Fibroblast of villous mesenchyme (primary cell): ENCODE measurements at regions not wholly inside any gene's neighbourhood (a gene's known extent, or its start where the extent isn't known, plus 50 kb on each side); places are given as distances from the start of the nearest gene placed in this dataset.

Source experiments
- DNase-seq: peaks from one replicate; pipeline ENCODE4 v3.0.0-alpha.2; 2010; ENCODE audit warnings: low read depth
- H3K4me3 ChIP-seq: 2 replicates; pipeline ENCODE4 v1.5.1; 2011; ENCODE audit warnings: low read depth, mild to moderate bottlenecking, low read length
- TF ChIP-seq, protein P1 (sequence below): IDR thresholded peaks from 2 replicates; pipeline ENCODE4 v1.5.1; 2012; ENCODE audit warnings: low read depth, mild to moderate bottlenecking, low read length; ENCODE audit not compliant: insufficient read depth

DNA sequence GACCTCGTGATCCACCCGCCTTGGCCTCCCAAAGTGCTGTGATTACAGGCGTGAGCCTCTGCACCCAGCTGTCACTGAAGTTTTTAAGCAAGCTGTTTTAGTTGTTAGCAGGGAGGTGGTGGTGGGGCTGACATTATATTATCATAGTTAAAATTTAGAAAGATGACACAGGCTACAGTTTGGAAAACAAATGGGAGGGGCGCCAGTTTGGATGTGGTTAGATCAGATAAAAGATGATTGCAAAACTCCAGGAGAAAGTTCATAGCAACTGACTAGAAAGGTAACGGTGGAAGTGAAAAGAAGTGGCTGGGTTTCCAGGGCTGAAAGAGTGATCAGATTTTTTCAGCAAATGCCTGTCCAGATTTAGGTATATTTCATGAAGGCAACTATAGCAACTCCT, 311.9 kb upstream of the CITED2 start:
- TF ChIP-seq, protein P1, sequence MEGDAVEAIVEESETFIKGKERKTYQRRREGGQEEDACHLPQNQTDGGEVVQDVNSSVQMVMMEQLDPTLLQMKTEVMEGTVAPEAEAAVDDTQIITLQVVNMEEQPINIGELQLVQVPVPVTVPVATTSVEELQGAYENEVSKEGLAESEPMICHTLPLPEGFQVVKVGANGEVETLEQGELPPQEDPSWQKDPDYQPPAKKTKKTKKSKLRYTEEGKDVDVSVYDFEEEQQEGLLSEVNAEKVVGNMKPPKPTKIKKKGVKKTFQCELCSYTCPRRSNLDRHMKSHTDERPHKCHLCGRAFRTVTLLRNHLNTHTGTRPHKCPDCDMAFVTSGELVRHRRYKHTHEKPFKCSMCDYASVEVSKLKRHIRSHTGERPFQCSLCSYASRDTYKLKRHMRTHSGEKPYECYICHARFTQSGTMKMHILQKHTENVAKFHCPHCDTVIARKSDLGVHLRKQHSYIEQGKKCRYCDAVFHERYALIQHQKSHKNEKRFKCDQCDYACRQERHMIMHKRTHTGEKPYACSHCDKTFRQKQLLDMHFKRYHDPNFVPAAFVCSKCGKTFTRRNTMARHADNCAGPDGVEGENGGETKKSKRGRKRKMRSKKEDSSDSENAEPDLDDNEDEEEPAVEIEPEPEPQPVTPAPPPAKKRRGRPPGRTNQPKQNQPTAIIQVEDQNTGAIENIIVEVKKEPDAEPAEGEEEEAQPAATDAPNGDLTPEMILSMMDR = no peak
- peak; percentile 81 for DNase-seq
- H3K4me3 ChIP-seq = no peak overlapping the region

DNA sequence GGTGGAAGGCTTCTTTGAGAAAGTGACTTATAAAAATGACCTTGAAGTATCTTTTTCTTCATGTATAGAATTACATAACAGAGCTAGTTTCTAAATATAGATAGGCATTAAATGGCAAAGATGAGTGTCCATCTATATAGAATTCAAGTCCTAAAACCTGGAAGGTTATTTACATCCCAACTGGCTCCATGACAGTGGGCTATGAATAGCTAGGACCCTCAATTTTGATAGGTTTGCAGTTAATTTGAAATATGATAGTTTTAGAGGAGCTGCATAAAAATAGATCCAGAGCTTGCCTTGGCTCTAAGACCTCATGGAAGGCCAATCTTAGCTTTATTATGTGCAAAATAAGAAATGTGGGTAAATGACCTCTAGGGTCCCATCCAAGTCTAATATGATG, 310.6 kb upstream of the CITED2 start:
- TF ChIP-seq, protein P1 = no peak
- no peak for DNase-seq
- no peak overlapping the region for H3K4me3 ChIP-seq

DNA sequence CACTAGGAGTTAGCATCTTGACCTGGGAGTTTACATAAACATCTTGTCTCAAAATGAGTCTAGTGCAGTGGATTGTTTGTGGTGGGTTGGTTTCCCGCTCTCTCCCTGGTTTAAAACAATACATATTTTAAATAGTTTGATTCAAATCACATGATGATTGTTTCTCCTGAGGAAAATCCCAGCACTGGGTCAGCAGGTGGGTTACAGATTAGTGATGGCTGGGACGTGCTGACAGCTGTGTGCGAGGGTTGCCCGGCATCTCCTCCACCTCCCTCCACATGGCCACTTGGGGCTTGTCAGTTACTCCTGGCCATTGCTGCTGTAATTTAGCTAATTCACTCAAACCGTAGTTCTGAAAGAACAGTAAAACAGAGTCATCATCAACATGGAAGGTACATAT, 306.4 kb upstream of the CITED2 start:
- TF ChIP-seq, protein P1 = no peak
- H3K4me3 ChIP-seq = no peak overlapping the region
- DNase-seq = no peak

DNA sequence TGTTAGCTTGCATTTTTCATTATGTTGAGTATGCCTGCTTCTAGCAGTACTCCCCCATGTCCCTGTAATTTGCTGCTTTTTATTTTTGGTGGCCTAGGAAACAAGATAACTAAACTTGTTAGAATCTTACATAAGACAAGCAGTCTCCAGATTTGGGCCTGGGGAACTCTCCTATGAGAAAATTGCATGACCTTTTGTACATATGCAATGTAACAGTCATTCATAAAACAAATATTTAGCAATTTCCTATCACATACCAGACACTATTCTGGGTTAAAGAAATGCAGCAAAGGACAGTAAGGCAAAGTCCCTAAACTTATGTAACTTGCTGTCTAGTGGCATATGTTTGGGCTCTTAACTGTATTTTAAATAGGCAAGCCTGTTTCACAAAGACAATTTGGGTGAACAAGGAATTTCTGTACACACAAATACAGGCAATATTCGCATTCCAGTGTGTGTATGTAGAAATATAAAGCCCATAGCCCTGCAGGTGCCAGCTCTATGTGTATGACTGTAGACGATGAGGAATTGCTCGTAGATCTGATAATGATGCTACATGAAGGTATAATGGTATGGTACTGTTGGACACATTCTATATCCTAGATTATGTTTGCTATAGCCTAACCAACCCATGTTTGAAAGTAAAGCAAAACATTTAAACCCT, 305.2 kb upstream of the CITED2 start:
- TF ChIP-seq, protein P1 = no peak
- H3K4me3 ChIP-seq = no peak overlapping the region
- peak; percentile 82 for DNase-seq

- no peak for DNase-seq
- TF ChIP-seq, protein P1 = no peak
- no peak overlapping the region for H3K4me3 ChIP-seq
These were observed 302.3 kb upstream of the CITED2 start for GRCh38 chr6:139676718-139677117.

- no peak for DNase-seq
- H3K4me3 ChIP-seq = no peak overlapping the region
- TF ChIP-seq, protein P1 = no peak
These were observed 291.8 kb upstream of the CITED2 start for GRCh38 chr6:139666284-139666683.

DNA sequence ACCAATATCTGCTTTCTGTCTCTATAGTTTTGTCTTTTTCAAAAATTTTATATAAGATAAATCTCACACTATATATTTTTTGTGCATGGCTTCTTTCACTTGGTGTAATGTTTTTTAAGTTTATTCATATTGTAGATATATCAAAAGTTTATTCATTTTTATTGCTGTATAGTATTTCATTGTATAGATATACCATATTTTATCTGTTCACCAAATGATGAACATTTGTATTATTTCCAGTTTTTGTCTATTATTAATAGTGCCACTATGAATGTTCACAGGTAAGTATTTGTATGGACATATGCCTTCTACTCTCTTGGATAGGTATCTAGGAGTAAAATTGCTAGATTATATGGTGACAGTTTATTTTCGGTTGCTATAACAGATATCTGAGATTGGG, 289.5 kb upstream of the CITED2 start:
- TF ChIP-seq, protein P1 = no peak
- no peak for DNase-seq
- H3K4me3 ChIP-seq = no peak overlapping the region
